SK-N-SH treated with all-trans-retinoic acid at 6 μM for 48 hours (cell line): ENCODE measurements at regions not wholly inside any gene's neighbourhood (a gene's known extent, or its start where the extent isn't known, plus 50 kb on each side); places are given as distances from the start of the nearest gene placed in this dataset.

Source experiments
- ATAC-seq: fragments of 200-7000 bp; cut with Tn5 transposase; 3 replicates; pipeline ENCODE4 v1.9.1; 2020; ENCODE audit warnings: mild to moderate bottlenecking, moderate library complexity
- ARNTL ChIP-seq: fragments of 450-650 bp; formaldehyde crosslinking; IDR thresholded peaks from 2 replicates; pipeline ENCODE4 v1.5.0; 2020; ENCODE audit warnings: low read depth, mild to moderate bottlenecking, moderate library complexity, borderline replicate concordance
- BACH2 ChIP-seq: fragments of 250-450 bp; sonication (Bioruptor Pico); IDR thresholded peaks from 2 replicates; pipeline ENCODE4 v1.9.0; 2021; ENCODE audit warnings: mild to moderate bottlenecking, borderline replicate concordance
- CREB5 ChIP-seq: fragments of 250-450 bp; sonication (Bioruptor Pico); IDR thresholded peaks from 2 replicates; pipeline ENCODE4 v1.5.1; 2020; ENCODE audit warnings: low read depth, mild to moderate bottlenecking, moderate library complexity
- CSDC2 ChIP-seq: fragments of 250-450 bp; sonication (Bioruptor Pico); IDR thresholded peaks from 2 replicates; pipeline ENCODE4 v1.5.0; 2020; ENCODE audit warnings: mild to moderate bottlenecking, moderate library complexity
- CSRNP3 ChIP-seq: fragments of 250-450 bp; sonication (Bioruptor Pico); IDR thresholded peaks from 2 replicates; pipeline ENCODE4 v1.5.1; 2021; ENCODE audit warnings: mild to moderate bottlenecking, moderate library complexity
- ESRRG ChIP-seq: fragments of 250-450 bp; sonication (Bioruptor Pico); IDR thresholded peaks from 2 replicates; pipeline ENCODE4 v1.6.1; 2021; ENCODE audit warnings: mild to moderate bottlenecking
- GLIS3 ChIP-seq: fragments of 250-450 bp; sonication (Bioruptor Pico); IDR thresholded peaks from 2 replicates; pipeline ENCODE4 v1.5.0; 2020; ENCODE audit warnings: mild to moderate bottlenecking, moderate library complexity
- ISL1 ChIP-seq: fragments of 250-450 bp; sonication (Bioruptor Pico); IDR thresholded peaks from 2 replicates; pipeline ENCODE4 v2.1.2; 2022; ENCODE audit warnings: mild to moderate bottlenecking, moderate library complexity
- OSR1 ChIP-seq: fragments of 250-450 bp; sonication (Bioruptor Pico); IDR thresholded peaks from 2 replicates; pipeline ENCODE4 v1.8.0; 2022; ENCODE audit warnings: moderate library complexity, mild to moderate bottlenecking, inconsistent platforms
- PATZ1 ChIP-seq: fragments of 250-450 bp; sonication (Bioruptor Pico); IDR thresholded peaks from 2 replicates; pipeline ENCODE4 v1.8.0; 2020; ENCODE audit warnings: mild to moderate bottlenecking, moderate library complexity, borderline replicate concordance
- PPARA ChIP-seq: fragments of 250-450 bp; sonication (Bioruptor Pico); IDR thresholded peaks from 2 replicates; pipeline ENCODE4 v1.5.0; 2020; ENCODE audit warnings: mild to moderate bottlenecking, borderline replicate concordance
- RARB ChIP-seq: fragments of 250-450 bp; sonication (Bioruptor Pico); IDR thresholded peaks from 2 replicates; pipeline ENCODE4 v1.8.0; 2021; ENCODE audit warnings: mild to moderate bottlenecking, moderate library complexity
- SNAI2 ChIP-seq: fragments of 250-450 bp; sonication (Bioruptor Pico); IDR thresholded peaks from 2 replicates; pipeline ENCODE4 v1.5.0; 2020; ENCODE audit warnings: mild to moderate bottlenecking, moderate library complexity
- TCF4 ChIP-seq: fragments of 250-450 bp; sonication (Bioruptor Pico); IDR thresholded peaks from 2 replicates; pipeline ENCODE4 v1.8.0; 2021; ENCODE audit warnings: mild to moderate bottlenecking, moderate library complexity, borderline replicate concordance
- TSHZ2 ChIP-seq: fragments of 250-450 bp; sonication (Bioruptor Pico); IDR thresholded peaks from 2 replicates; pipeline ENCODE4 v1.5.0; 2020; ENCODE audit warnings: mild to moderate bottlenecking, moderate library complexity
- ZC3H10 ChIP-seq: fragments of 250-450 bp; sonication (Bioruptor Pico); IDR thresholded peaks from 2 replicates; pipeline ENCODE4 v1.5.1; 2021; ENCODE audit warnings: mild to moderate bottlenecking, moderate library complexity
- ZFP3 ChIP-seq: fragments of 250-450 bp; sonication (Bioruptor Pico); IDR thresholded peaks from 2 replicates; pipeline ENCODE4 v1.5.0; 2020; ENCODE audit warnings: mild to moderate bottlenecking, moderate library complexity
- ZNF8 ChIP-seq: fragments of 450-650 bp; formaldehyde crosslinking; IDR thresholded peaks from 2 replicates; pipeline ENCODE4 v1.5.0; 2020; ENCODE audit warnings: mild to moderate bottlenecking, moderate library complexity

GRCh38 chr3:139099968-139100817, 55.5 kb upstream of the PRR23C start:
- no peak for ATAC-seq
- TF ChIP-seq PPARA (no peak), GLIS3 (CRISPR knock-in tag) (no peak), ZNF8 (CRISPR knock-in tag) (no peak), ISL1 (CRISPR knock-in tag) (no peak), TCF4 (CRISPR knock-in tag) (no peak), PATZ1 (CRISPR knock-in tag) (no peak), CREB5 (CRISPR knock-in tag) (no peak), CSDC2 (no peak)

GRCh38 chr3:139100821-139101220, 56.1 kb upstream of the PRR23C start:
- ATAC-seq, result no peak
- no peak for TF ChIP-seq ZFP3 (CRISPR knock-in tag)
- no peak for TF ChIP-seq ZNF8 (CRISPR knock-in tag)
- TF ChIP-seq TSHZ2 (CRISPR knock-in tag), result no peak
- TF ChIP-seq ESRRG (CRISPR knock-in tag), result no peak
- TF ChIP-seq OSR1, result no peak
- no peak for TF ChIP-seq CSDC2
- no peak for TF ChIP-seq BACH2 (CRISPR knock-in tag)
- TF ChIP-seq ARNTL, result no peak
- no peak for TF ChIP-seq SNAI2 (CRISPR knock-in tag)
- TF ChIP-seq PATZ1 (CRISPR knock-in tag), result no peak
- no peak for TF ChIP-seq ISL1 (CRISPR knock-in tag)
- TF ChIP-seq TCF4 (CRISPR knock-in tag), result no peak

- TF ChIP-seq CSDC2 (no peak), RARB (CRISPR knock-in tag) (no peak), ZC3H10 (CRISPR knock-in tag) (no peak), ZNF8 (CRISPR knock-in tag) (no peak), SNAI2 (CRISPR knock-in tag) (no peak), CSRNP3 (CRISPR knock-in tag) (no peak), ISL1 (CRISPR knock-in tag) (no peak)
- TF ChIP-seq, all 23 proteins: peak for 0
- ATAC-seq, result no peak
Observed at GRCh38 chr3:139101396-139101795, 56.7 kb upstream of the PRR23C start.

GRCh38 chr3:139103484-139103883, 58.8 kb upstream of the PRR23C start:
- no peak for ATAC-seq
- TF ChIP-seq ISL1 (CRISPR knock-in tag), result no peak
- TF ChIP-seq PPARA, result no peak
- TF ChIP-seq CSRNP3 (CRISPR knock-in tag), result no peak
- TF ChIP-seq GLIS3 (CRISPR knock-in tag), result no peak
- TF ChIP-seq BACH2 (CRISPR knock-in tag), result no peak
- TF ChIP-seq TSHZ2 (CRISPR knock-in tag), result no peak
- TF ChIP-seq SNAI2 (CRISPR knock-in tag), result no peak
- no peak for TF ChIP-seq CREB5 (CRISPR knock-in tag)
- TF ChIP-seq ESRRG (CRISPR knock-in tag), result no peak
- TF ChIP-seq ZFP3 (CRISPR knock-in tag), result no peak
